Psoas muscle (tissue), 7 donors: ENCODE measurements at regions not wholly inside any gene's neighbourhood (a gene's known extent, or its start where the extent isn't known, plus 50 kb on each side); places are given as distances from the start of the nearest gene placed in this dataset.

ENCODE experiments used
- ATAC-seq, 4 donors: fragments of 200-7000 bp; cut with Tn5 transposase; one replicate each; pipeline ENCODE4 v1.9.1; 2020; ENCODE audit warnings: moderate library complexity in 3 of 4, mild to moderate bottlenecking in 2 of 4
- DNase-seq, 2 donors: peaks; one replicate each; pipeline ENCODE4 v3.0.0-alpha.2; 2020
- H3K27ac ChIP-seq: fragments of 200-600 bp; one replicate; pipeline ENCODE4 v1.8.0; 2022
- H3K27me3 ChIP-seq, 3 donors: fragments of 200-600 bp in 1 of 3; one replicate each; pipeline versions ENCODE4 v1.6.1 to v1.8.0; 2013 to 2022; ENCODE audit warnings: low read length in 2 of 3, mild to moderate bottlenecking in 2 of 3, moderate library complexity in 1 of 3; ENCODE audit not compliant: insufficient read depth in 3 of 3
- H3K36me3 ChIP-seq, 2 donors: fragments of 200-600 bp in 1 of 2; one replicate each; pipeline versions ENCODE4 v1.6.1 to v1.8.0; 2013 to 2022; ENCODE audit warnings: low read depth in 1 of 2, mild to moderate bottlenecking in 1 of 2, moderate library complexity in 1 of 2; ENCODE audit not compliant: insufficient read depth in 1 of 2
- H3K4me1 ChIP-seq: fragments of 200-600 bp; one replicate; pipeline ENCODE4 v1.8.0; 2022
- H3K4me3 ChIP-seq: fragments of 200-600 bp; one replicate; pipeline ENCODE4 v1.8.0; 2022; ENCODE audit warnings: mild to moderate bottlenecking
- H3K9me3 ChIP-seq: fragments of 200-600 bp; one replicate; pipeline ENCODE4 v1.8.0; 2022
- WGBS, 3 donors: extraction: QIAGEN DNeasy Blood & Tissue Kit; methylation state at CpG; one replicate each; pipeline versions ENCODE4 v1.1.6 to v1.1.7; 2013; 5-methylcytosine and 5-hydroxymethylcytosine counted together
- intact Hi-C, 2 donors: fragments of 100-400 bp; cut with DNase I; formaldehyde crosslinking; loops; one replicate each; pipeline versions ENCODE4 v1.11.0 to v1.14.2; 2022
- TF ChIP-seq, protein P1 (sequence below): fragments of 200-600 bp; IDR thresholded peaks from one replicate; pipeline ENCODE4 v1.8.0; 2022; ENCODE audit warnings: antibody characterized with exemption
- donor health status: healthy with polysubstance abuse.
- donor health status: DM: no; HTN: no; CAD: no; lungs with moderate emphysema.
- donor health status: Bipolar disorder and iron deficiency.
- donor health status: healthy.
- donor health status: DM: yes; HTN: yes; CAD: no.
- donor health status: DM: no; HTN: no; CAD: no.
- donor health status: DM: yes; HTN: yes; CAD: no.

GRCh38 chr12:76678992-76679391, 84.9 kb upstream of the ZDHHC17 start:
- no peaks in the 10 kb centered on the region for H3K36me3 ChIP-seq
- 66 to 77% (median 68%) methylated on average over 2 of the region's 2 CpGs for WGBS, 3 donors
- H3K4me3 ChIP-seq, result no peak overlapping the region
- TF ChIP-seq, protein P1, sequence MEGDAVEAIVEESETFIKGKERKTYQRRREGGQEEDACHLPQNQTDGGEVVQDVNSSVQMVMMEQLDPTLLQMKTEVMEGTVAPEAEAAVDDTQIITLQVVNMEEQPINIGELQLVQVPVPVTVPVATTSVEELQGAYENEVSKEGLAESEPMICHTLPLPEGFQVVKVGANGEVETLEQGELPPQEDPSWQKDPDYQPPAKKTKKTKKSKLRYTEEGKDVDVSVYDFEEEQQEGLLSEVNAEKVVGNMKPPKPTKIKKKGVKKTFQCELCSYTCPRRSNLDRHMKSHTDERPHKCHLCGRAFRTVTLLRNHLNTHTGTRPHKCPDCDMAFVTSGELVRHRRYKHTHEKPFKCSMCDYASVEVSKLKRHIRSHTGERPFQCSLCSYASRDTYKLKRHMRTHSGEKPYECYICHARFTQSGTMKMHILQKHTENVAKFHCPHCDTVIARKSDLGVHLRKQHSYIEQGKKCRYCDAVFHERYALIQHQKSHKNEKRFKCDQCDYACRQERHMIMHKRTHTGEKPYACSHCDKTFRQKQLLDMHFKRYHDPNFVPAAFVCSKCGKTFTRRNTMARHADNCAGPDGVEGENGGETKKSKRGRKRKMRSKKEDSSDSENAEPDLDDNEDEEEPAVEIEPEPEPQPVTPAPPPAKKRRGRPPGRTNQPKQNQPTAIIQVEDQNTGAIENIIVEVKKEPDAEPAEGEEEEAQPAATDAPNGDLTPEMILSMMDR, result no peak
- intact Hi-C loops, result no loop called here
- H3K27ac ChIP-seq, result no peak overlapping the region
- no peaks in the 10 kb centered on the region for H3K27me3 ChIP-seq
- ATAC-seq (no peak), DNase-seq (no peak)
- no peaks in the 10 kb centered on the region for H3K4me1 ChIP-seq
- H3K9me3 ChIP-seq, result no peaks in the 10 kb centered on the region

- ATAC-seq, result no peak
- DNase-seq, result no peak
Measured at GRCh38 chr12:76679778-76680177, 84.1 kb upstream of the ZDHHC17 start.

DNA sequence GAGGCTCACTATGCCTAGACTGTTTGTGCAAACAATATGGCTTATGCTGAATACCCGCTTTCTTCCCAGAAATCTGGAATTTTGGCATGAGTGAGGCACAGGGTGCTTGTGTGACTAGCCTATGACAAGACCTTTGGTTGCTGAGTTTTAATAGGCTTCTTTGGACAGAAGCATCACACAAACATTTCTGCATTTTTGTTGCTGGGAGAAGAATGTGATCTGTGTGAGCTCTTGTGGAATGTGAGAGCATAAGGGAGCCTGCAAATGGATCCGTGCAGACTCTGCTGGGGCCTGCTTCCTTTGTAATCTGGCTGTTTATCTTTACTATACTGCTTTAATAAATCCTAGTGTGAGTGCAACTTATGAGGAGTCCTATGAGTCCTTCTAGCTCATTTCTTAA, 83.0 kb upstream of the ZDHHC17 start:
- no peak overlapping the region for H3K4me3 ChIP-seq
- 82 to 84% (median 83%) methylated on average over 2 of the region's 2 CpGs for WGBS, 3 donors
- ATAC-seq (no peak), DNase-seq (no peak)
- no peaks in the 10 kb centered on the region for H3K9me3 ChIP-seq
- no peaks in the 10 kb centered on the region for H3K27me3 ChIP-seq
- no peaks in the 10 kb centered on the region for H3K4me1 ChIP-seq
- no peak overlapping the region for H3K27ac ChIP-seq
- H3K36me3 ChIP-seq, result no peaks in the 10 kb centered on the region
- TF ChIP-seq, protein P1, result no peak
- intact Hi-C loops, result no loop called here

More at GRCh38 chr12:76679778-76680177, 84.1 kb upstream of the ZDHHC17 start:
- H3K4me3 ChIP-seq, result no peak overlapping the region
- H3K27ac ChIP-seq, result no peak overlapping the region
- H3K27me3 ChIP-seq, result no peaks in the 10 kb centered on the region
- intact Hi-C loops, result no loop called here
- 40 to 50% (median 46%) methylated on average over 1 of the region's 1 CpG for WGBS, 3 donors
- H3K9me3 ChIP-seq, result no peaks in the 10 kb centered on the region
- TF ChIP-seq, protein P1, result no peak
- no peaks in the 10 kb centered on the region for H3K36me3 ChIP-seq
- no peaks in the 10 kb centered on the region for H3K4me1 ChIP-seq

DNA sequence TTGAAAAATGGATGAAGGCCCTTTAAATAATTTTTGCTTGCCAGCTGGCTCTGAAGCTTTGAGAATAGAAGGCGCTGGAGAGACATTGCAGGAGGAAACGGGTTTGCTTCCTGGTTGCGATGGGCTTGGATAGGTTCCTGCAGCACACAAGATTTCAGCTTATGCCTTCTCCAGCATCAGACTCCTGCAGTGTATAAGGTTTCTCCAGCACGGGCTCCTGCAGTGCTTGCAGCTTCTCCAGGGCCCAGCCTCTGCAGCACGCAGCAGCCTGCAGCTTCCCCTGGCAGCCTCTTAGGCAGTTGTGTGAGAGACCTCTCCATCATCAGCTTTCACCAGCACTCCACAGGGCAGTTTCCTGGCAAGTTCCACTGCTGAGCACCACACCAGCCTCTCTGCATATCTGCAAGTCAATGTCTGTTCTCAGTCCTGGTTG, 78.7 kb upstream of the ZDHHC17 start:
- TF ChIP-seq, protein P1, result no peak
- 3 to 10% (median 5%) methylated on average over 5 of the region's 5 CpGs for WGBS, 3 donors
- Histone ChIP-seq H3K27ac (no peak overlapping the region), H3K4me3 (no peak overlapping the region), H3K4me1 (no peaks in the 10 kb centered on the region), H3K9me3 (no peaks in the 10 kb centered on the region), H3K36me3 (no peaks in the 10 kb centered on the region), H3K27me3 (no peaks in the 10 kb centered on the region)
- DNase-seq (peak in 1 of 2 donors; percentile 19), ATAC-seq (peak in 3 of 4 donors; percentile 24 to 69 (median 35))
- intact Hi-C loops, result loop anchor here in 1 of 2 donors (5.0 kb wide), 1 partner anchor 107 kb away; no protein-coding TSS in a partner anchor

GRCh38 chr12:76687981-76688380, 75.9 kb upstream of the ZDHHC17 start:
- H3K36me3 ChIP-seq, result no peaks in the 10 kb centered on the region
- no peaks in the 10 kb centered on the region for H3K9me3 ChIP-seq
- no peaks in the 10 kb centered on the region for H3K4me1 ChIP-seq
- H3K27me3 ChIP-seq, result no peaks in the 10 kb centered on the region
- 30 to 40% (median 37%) methylated on average over 3 of the region's 3 CpGs for WGBS, 3 donors
- intact Hi-C loops, result loop anchor here in 1 of 2 donors (5.0 kb wide), 1 partner anchor 104 kb away; no protein-coding TSS in a partner anchor
- H3K4me3 ChIP-seq, result no peak overlapping the region
- no peak for ATAC-seq
- TF ChIP-seq, protein P1, result no peak
- DNase-seq, result no peak
- no peak overlapping the region for H3K27ac ChIP-seq
